Adrenal gland (tissue), 9 donors: ENCODE measurements at regions not wholly inside any gene's neighbourhood (a gene's known extent, or its start where the extent isn't known, plus 50 kb on each side); places are given as distances from the start of the nearest gene placed in this dataset.

Source experiments
- DNase-seq, 7 donors: peaks; one replicate each; pipeline ENCODE4 v3.0.0-alpha.2; 2019 to 2020
- H3K27ac ChIP-seq, 5 donors: fragments of 200-600 bp; sonication (generic) in 4 of 5; 1 replicate in 3 of 5; 2 replicates in 2 of 5; pipeline versions ENCODE4 v1.5.1 to v1.8.0; 2016 to 2020; ENCODE audit warnings: mild to moderate bottlenecking in 1 of 5
- H3K27me3 ChIP-seq: fragments of 200-600 bp; 2 replicates; pipeline ENCODE4 v1.8.0; 2021
- H3K36me3 ChIP-seq, 2 donors: fragments of 200-600 bp; replicated peaks in 1 of 2; 1 replicate in 1 of 2; 2 replicates in 1 of 2; pipeline versions ENCODE4 v1.5.1 to v1.8.0; 2018 to 2022
- H3K4me1 ChIP-seq, 2 donors: fragments of 200-600 bp; replicated peaks in 1 of 2; 1 replicate in 1 of 2; 2 replicates in 1 of 2; pipeline versions ENCODE4 v1.5.1 to v1.8.0; 2018 to 2021
- H3K4me3 ChIP-seq, 4 donors: fragments of 200-600 bp; sonication (generic) in 3 of 4; one replicate each; pipeline ENCODE4 v1.5.1; 2016 to 2018
- H3K9me3 ChIP-seq, 3 donors: fragments of 200-600 bp; sonication (generic) in 1 of 3; replicated peaks in 1 of 3; 1 replicate in 2 of 3; 2 replicates in 1 of 3; pipeline versions ENCODE4 v1.5.1 to v1.8.0; 2016 to 2021
- POLR2A ChIP-seq, 2 donors: fragments of 450-650 bp; IDR thresholded peaks; one replicate each; pipeline ENCODE4 v1.6.1; 2017; ENCODE audit warnings: antibody characterized with exemption in 2 of 2, mild to moderate bottlenecking in 2 of 2, moderate library complexity in 1 of 2
- WGBS, 4 donors: extraction: QIAGEN DNeasy Blood & Tissue Kit in 2 of 4; methylation state at CpG; one replicate each; pipeline versions ENCODE4 v1.1.5 to v1.1.7; 2013 to 2017; 5-methylcytosine and 5-hydroxymethylcytosine counted together
- intact Hi-C, 2 donors: fragments of 100-400 bp; cut with DNase I; formaldehyde crosslinking; loops; one replicate each; pipeline versions ENCODE4 v1.14.1 to v1.15.0; 2022 to 2023
- TF ChIP-seq, protein P1 (sequence below), 6 experiments: fragments of 450-650 bp in 4 of 6; fragments of 200-600 bp in 2 of 6; sonication (generic) in 1 of 6; IDR thresholded peaks; 1 replicate in 5 of 6; 2 replicates in 1 of 6; pipeline versions ENCODE4 v1.5.1 to v1.8.0; 2016 to 2021; ENCODE audit warnings: antibody characterized with exemption in 6 of 6, mild to moderate bottlenecking in 2 of 6, moderate library complexity in 1 of 6
- donor health status: healthy with polysubstance abuse.
- donor health status: Bipolar disorder and iron deficiency.
- donor health status: DM: yes; HTN: yes; CAD: no.
- donor health status: DM: no; HTN: no; CAD: no.
- donor health status: DM: no; HTN: no; CAD: no.

- 50 to 56% (median 51%) methylated on average over 3 of the region's 3 CpGs for WGBS, 4 donors
- TF ChIP-seq, protein P1, sequence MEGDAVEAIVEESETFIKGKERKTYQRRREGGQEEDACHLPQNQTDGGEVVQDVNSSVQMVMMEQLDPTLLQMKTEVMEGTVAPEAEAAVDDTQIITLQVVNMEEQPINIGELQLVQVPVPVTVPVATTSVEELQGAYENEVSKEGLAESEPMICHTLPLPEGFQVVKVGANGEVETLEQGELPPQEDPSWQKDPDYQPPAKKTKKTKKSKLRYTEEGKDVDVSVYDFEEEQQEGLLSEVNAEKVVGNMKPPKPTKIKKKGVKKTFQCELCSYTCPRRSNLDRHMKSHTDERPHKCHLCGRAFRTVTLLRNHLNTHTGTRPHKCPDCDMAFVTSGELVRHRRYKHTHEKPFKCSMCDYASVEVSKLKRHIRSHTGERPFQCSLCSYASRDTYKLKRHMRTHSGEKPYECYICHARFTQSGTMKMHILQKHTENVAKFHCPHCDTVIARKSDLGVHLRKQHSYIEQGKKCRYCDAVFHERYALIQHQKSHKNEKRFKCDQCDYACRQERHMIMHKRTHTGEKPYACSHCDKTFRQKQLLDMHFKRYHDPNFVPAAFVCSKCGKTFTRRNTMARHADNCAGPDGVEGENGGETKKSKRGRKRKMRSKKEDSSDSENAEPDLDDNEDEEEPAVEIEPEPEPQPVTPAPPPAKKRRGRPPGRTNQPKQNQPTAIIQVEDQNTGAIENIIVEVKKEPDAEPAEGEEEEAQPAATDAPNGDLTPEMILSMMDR (IDR thresholded peaks at IDR 0.05) = no peak
- no peak for TF ChIP-seq POLR2A (IDR thresholded peaks at IDR 0.05)
- no peak overlapping the region for H3K27ac ChIP-seq
- H3K36me3 ChIP-seq = no peaks in the 10 kb centered on the region
- no peak overlapping the region for H3K4me3 ChIP-seq
- intact Hi-C loops = no loop called here
- H3K9me3 ChIP-seq = no peaks in the 10 kb centered on the region
- no peak for DNase-seq
- H3K4me1 ChIP-seq = no peaks in the 10 kb centered on the region
- H3K27me3 ChIP-seq = no peaks in the 10 kb centered on the region
Measured at GRCh38 chr9:106644661-106645060, 218.3 kb upstream of the ZNF462 start.

- no peaks in the 10 kb centered on the region for H3K9me3 ChIP-seq
- TF ChIP-seq, protein P1 (IDR thresholded peaks at IDR 0.05) = peak; percentile 8 to 39 (median 36)
- no peak for TF ChIP-seq POLR2A (IDR thresholded peaks at IDR 0.05)
- DNase-seq = no peak
- intact Hi-C loops = no loop called here
- H3K27ac ChIP-seq = no peak overlapping the region
- 13 to 23% (median 19%) methylated on average over 2 of the region's 2 CpGs for WGBS, 4 donors
- H3K4me1 ChIP-seq = no peaks in the 10 kb centered on the region
- no peak overlapping the region for H3K4me3 ChIP-seq
- H3K36me3 ChIP-seq = no peaks in the 10 kb centered on the region
- H3K27me3 ChIP-seq = no peaks in the 10 kb centered on the region
Measured at GRCh38 chr9:106648799-106649198, 214.2 kb upstream of the ZNF462 start.

DNA sequence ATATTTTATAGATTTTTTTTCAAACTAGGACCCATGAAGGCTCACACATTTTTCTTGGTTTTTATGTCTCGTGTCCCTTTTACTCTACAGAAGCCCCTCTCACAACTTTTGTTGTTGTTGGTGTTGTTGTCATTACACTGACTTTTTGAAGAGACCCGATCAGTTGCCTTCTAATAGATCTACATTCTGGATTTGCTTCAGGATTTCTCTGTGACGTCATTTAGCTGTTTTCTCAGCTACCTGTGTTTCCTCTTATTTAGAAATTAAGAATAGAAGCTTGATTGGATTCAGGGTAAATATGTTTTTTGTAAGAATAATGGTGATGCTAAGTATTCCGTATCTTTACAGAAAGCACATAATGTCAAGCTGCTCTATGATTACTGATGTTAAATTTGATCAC lies 213.3 kb upstream of the ZNF462 start:
- H3K27ac ChIP-seq = no peak overlapping the region
- H3K4me1 ChIP-seq = no peaks in the 10 kb centered on the region
- intact Hi-C loops = loop anchor here in 1 of 2 donors (10.0 kb wide), 1 partner anchor 515 kb away; no protein-coding TSS in a partner anchor
- DNase-seq = no peak
- 86 to 89% (median 89%) methylated on average over 4 of the region's 4 CpGs for WGBS, 4 donors
- TF ChIP-seq, protein P1 (IDR thresholded peaks at IDR 0.05) = no peak
- no peak for TF ChIP-seq POLR2A (IDR thresholded peaks at IDR 0.05)
- H3K27me3 ChIP-seq = no peaks in the 10 kb centered on the region
- H3K36me3 ChIP-seq = no peaks in the 10 kb centered on the region
- H3K4me3 ChIP-seq = no peak overlapping the region
- no peaks in the 10 kb centered on the region for H3K9me3 ChIP-seq

DNA sequence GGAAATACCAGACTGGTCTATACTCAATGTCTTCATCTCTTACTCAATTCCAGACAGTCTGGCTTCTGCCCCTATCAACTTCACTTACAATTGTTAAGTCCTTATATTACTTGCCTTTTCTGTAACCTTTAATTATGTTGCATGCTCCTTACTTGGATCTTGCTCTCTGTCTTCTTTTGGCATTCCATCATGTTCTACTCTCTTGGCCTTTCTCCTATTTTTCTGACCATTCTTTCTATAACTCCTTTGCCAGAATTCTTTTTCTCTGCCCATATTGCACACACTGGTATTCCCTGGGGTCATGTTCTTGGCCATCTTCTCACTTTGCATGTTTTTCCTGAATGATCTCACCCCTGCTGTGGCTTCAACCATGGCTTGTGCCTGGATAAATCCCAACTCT lies 209.8 kb upstream of the ZNF462 start:
- no peaks in the 10 kb centered on the region for H3K9me3 ChIP-seq
- H3K27me3 ChIP-seq = no peaks in the 10 kb centered on the region
- intact Hi-C loops = loop anchor here in 1 of 2 donors (10.0 kb wide), 1 partner anchor 512 kb away; no protein-coding TSS in a partner anchor
- DNase-seq = no peak
- no peak for TF ChIP-seq POLR2A (IDR thresholded peaks at IDR 0.05)
- TF ChIP-seq, protein P1 (IDR thresholded peaks at IDR 0.05) = no peak
- no peaks in the 10 kb centered on the region for H3K36me3 ChIP-seq
- H3K4me3 ChIP-seq = no peak overlapping the region
- H3K4me1 ChIP-seq = no peaks in the 10 kb centered on the region
- no peak overlapping the region for H3K27ac ChIP-seq
